Upper lobe of right lung (tissue), 1 donor: ENCODE measurements at regions not wholly inside any gene's neighbourhood (a gene's known extent, or its start where the extent isn't known, plus 50 kb on each side); places are given as distances from the start of the nearest gene placed in this dataset.
"Not testable (repeated sequence)": the region's sequence is repeated elsewhere in the genome, so short reads cannot be mapped to it uniquely, and the experiment has no call there.

Experiments used
- ATAC-seq: fragments of 200-7000 bp; cut with Tn5 transposase; one replicate; pipeline ENCODE4 v1.9.1; 2020; ENCODE audit warnings: mild to moderate bottlenecking, moderate library complexity
- DNase-seq: peaks from one replicate; pipeline ENCODE4 v3.0.0-alpha.2; 2020
- H3K27ac ChIP-seq: fragments of 200-600 bp; one replicate; pipeline ENCODE4 v1.8.0; 2022
- H3K27me3 ChIP-seq: fragments of 200-600 bp; one replicate; pipeline ENCODE4 v1.8.0; 2022; ENCODE audit warnings: mild to moderate bottlenecking
- H3K36me3 ChIP-seq: fragments of 200-600 bp; one replicate; pipeline ENCODE4 v1.8.0; 2022
- H3K4me1 ChIP-seq: fragments of 200-600 bp; one replicate; pipeline ENCODE4 v1.8.0; 2022
- H3K4me3 ChIP-seq: fragments of 200-600 bp; one replicate; pipeline ENCODE4 v1.8.0; 2022; ENCODE audit warnings: mild to moderate bottlenecking
- H3K9me3 ChIP-seq: fragments of 200-600 bp; one replicate; pipeline ENCODE4 v1.8.0; 2022
- intact Hi-C: fragments of 100-400 bp; cut with DNase I; formaldehyde crosslinking; loops from one replicate; pipeline ENCODE4 v1.11.0; 2022
- donor health status: DM: no; HTN: yes; CAD: no; lungs with severe emphysema.

- ATAC-seq, result peak; percentile 50
- H3K27me3 ChIP-seq, DNase-seq, intact Hi-C loops, H3K36me3 ChIP-seq, H3K27ac ChIP-seq, H3K4me3 ChIP-seq, H3K9me3 ChIP-seq, H3K4me1 ChIP-seq: not testable (repeated sequence)
These were observed 62.3 kb upstream of the DPP6 start for GRCh38 chr7:153989742-153990425.

GRCh38 chr7:153991471-153991870, 60.7 kb upstream of the DPP6 start:
- intact Hi-C loops, H3K4me1 ChIP-seq, DNase-seq, H3K9me3 ChIP-seq, H3K36me3 ChIP-seq, H3K27ac ChIP-seq, H3K27me3 ChIP-seq, H3K4me3 ChIP-seq, ATAC-seq: not testable (repeated sequence)

GRCh38 chr7:153993402-153993801, 58.8 kb upstream of the DPP6 start:
- H3K36me3 ChIP-seq, DNase-seq, H3K27ac ChIP-seq, H3K4me1 ChIP-seq, intact Hi-C loops, ATAC-seq, H3K9me3 ChIP-seq, H3K27me3 ChIP-seq, H3K4me3 ChIP-seq: not testable (repeated sequence)

GRCh38 chr7:153998896-153999295, 53.3 kb upstream of the DPP6 start:
- H3K27ac ChIP-seq, DNase-seq, intact Hi-C loops, H3K27me3 ChIP-seq, ATAC-seq, H3K36me3 ChIP-seq, H3K4me3 ChIP-seq, H3K9me3 ChIP-seq, H3K4me1 ChIP-seq: not testable (repeated sequence)
